HFFc6 (cell line): ENCODE measurements at regions not wholly inside any gene's neighbourhood (a gene's known extent, or its start where the extent isn't known, plus 50 kb on each side); places are given as distances from the start of the nearest gene placed in this dataset.

Experiments
- DNase-seq: peaks from one replicate; pipeline ENCODE4 v3.0.0-alpha.2; 2018
- H3K27ac Mint-ChIP-seq: 2 replicates; pipeline ENCODE4 v1.8.0; 2020; ENCODE audit warnings: mild to moderate bottlenecking, mixed read lengths
- H3K27me3 Mint-ChIP-seq: 2 replicates; pipeline ENCODE4 v1.8.0; 2021; ENCODE audit warnings: mild to moderate bottlenecking, moderate library complexity, mixed read lengths; ENCODE audit not compliant: insufficient read depth
- H3K36me3 Mint-ChIP-seq: 2 replicates; pipeline ENCODE4 v1.8.0; 2021; ENCODE audit warnings: low read depth, mixed read lengths
- H3K4me1 Mint-ChIP-seq: 2 replicates; pipeline ENCODE4 v1.8.0; 2020; ENCODE audit warnings: low read depth, mixed read lengths
- H3K4me3 Mint-ChIP-seq: 2 replicates; pipeline ENCODE4 v1.8.0; 2020; ENCODE audit warnings: mild to moderate bottlenecking, moderate library complexity, mixed read lengths
- H3K9me3 Mint-ChIP-seq: 2 replicates; pipeline ENCODE4 v1.8.0; 2020; ENCODE audit warnings: mild to moderate bottlenecking, mixed read lengths
- CTCF ChIP-seq: fragments of 200-600 bp; sonication (generic); IDR thresholded peaks from 2 replicates; pipeline ENCODE4 v1.5.0; 2021; ENCODE audit warnings: antibody characterized with exemption, mild to moderate bottlenecking

GRCh38 chrX:25204182-25204581, 188.4 kb upstream of the ARX start:
- no peaks in the 10 kb centered on the region for H3K4me1 Mint-ChIP-seq
- H3K36me3 Mint-ChIP-seq: no peaks in the 10 kb centered on the region
- no peak overlapping the region for H3K27ac Mint-ChIP-seq
- H3K27me3 Mint-ChIP-seq: no peaks in the 10 kb centered on the region
- H3K9me3 Mint-ChIP-seq: no peaks in the 10 kb centered on the region; the same call in 1 of the 2 replicates
- no peak for TF ChIP-seq CTCF
- no peak overlapping the region for H3K4me3 Mint-ChIP-seq
- no peak for DNase-seq

- DNase-seq: no peak
- H3K9me3 Mint-ChIP-seq: no peaks in the 10 kb centered on the region; the same call in 1 of the 2 replicates
- no peak overlapping the region for H3K4me3 Mint-ChIP-seq
- H3K4me1 Mint-ChIP-seq: no peaks in the 10 kb centered on the region
- no peak overlapping the region for H3K27ac Mint-ChIP-seq
- no peaks in the 10 kb centered on the region for H3K27me3 Mint-ChIP-seq
- TF ChIP-seq CTCF: no peak
- no peaks in the 10 kb centered on the region for H3K36me3 Mint-ChIP-seq
Measured at GRCh38 chrX:25202827-25203226, 187.1 kb upstream of the ARX start.

- TF ChIP-seq CTCF: no peak
- Mint-ChIP-seq H3K36me3 (no peaks in the 10 kb centered on the region), H3K27ac (no peak overlapping the region), H3K4me1 (no peaks in the 10 kb centered on the region), H3K27me3 (no peaks in the 10 kb centered on the region), H3K9me3 (no peaks in the 10 kb centered on the region; the same call in 1 of the 2 replicates), H3K4me3 (no peak overlapping the region)
- DNase-seq: no peak
Measured at GRCh38 chrX:25198891-25199290, 183.1 kb upstream of the ARX start.

DNA sequence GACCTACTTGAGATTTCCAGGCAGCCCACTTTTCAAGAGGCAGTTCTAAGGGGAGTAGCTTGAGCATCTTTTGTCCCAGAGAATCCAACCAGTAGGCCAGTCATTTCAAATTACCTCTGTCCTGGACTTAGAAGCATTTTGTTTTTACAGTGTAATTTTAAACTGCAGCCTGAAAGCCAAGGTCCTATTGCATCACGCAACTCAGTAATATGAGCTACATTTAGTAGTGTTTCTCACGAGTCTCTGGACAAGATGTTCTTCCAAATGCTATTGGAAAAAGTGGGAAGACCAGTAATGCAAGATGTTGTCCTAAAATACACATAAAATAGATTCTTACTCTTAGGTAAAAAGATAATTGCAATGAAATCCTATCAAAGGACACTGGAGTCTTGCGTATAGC, 182.5 kb upstream of the ARX start:
- Mint-ChIP-seq H3K9me3 (no peaks in the 10 kb centered on the region; the same call in 1 of the 2 replicates), H3K36me3 (no peaks in the 10 kb centered on the region), H3K27ac (no peak overlapping the region), H3K4me1 (no peaks in the 10 kb centered on the region), H3K4me3 (no peak overlapping the region), H3K27me3 (no peaks in the 10 kb centered on the region)
- no peak for DNase-seq
- no peak for TF ChIP-seq CTCF

DNA sequence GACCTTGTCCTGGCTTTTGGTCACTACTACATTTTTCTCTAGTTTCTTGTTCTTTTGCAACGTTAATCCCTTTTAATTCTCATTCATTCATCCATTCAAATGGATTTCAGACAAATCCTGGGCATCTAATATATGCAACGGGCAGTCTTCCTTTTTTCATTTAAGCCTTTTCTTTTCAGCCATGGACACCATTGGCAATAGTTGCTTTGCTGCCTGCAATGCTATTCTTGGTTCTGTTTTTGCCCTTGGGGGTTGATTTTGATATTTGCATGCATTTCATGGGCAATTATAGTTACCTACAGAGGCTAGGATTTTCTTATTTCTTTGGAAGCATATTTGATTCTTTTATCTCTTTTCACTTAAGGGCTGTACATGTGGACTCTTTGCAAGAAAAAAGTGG, 180.5 kb upstream of the ARX start:
- H3K36me3 Mint-ChIP-seq: no peaks in the 10 kb centered on the region
- TF ChIP-seq CTCF: no peak
- DNase-seq: no peak
- no peaks in the 10 kb centered on the region for H3K4me1 Mint-ChIP-seq
- no peaks in the 10 kb centered on the region for H3K27me3 Mint-ChIP-seq
- no peak overlapping the region for H3K4me3 Mint-ChIP-seq
- no peak overlapping the region for H3K27ac Mint-ChIP-seq
- H3K9me3 Mint-ChIP-seq: no peaks in the 10 kb centered on the region; the same call in 1 of the 2 replicates

GRCh38 chrX:25191403-25191802, 175.6 kb upstream of the ARX start:
- Mint-ChIP-seq H3K4me3 (no peak overlapping the region), H3K36me3 (no peaks in the 10 kb centered on the region), H3K4me1 (no peaks in the 10 kb centered on the region), H3K9me3 (peaks cover 4% of the 10 kb centered on the region; the same call in 1 of the 2 replicates), H3K27ac (no peak overlapping the region), H3K27me3 (no peaks in the 10 kb centered on the region)
- TF ChIP-seq CTCF: no peak
- DNase-seq: no peak
